Esophagus squamous epithelium (tissue), 5 donors: ENCODE measurements at regions not wholly inside any gene's neighbourhood (a gene's known extent, or its start where the extent isn't known, plus 50 kb on each side); places are given as distances from the start of the nearest gene placed in this dataset.

Experiments
- DNase-seq: peaks from one replicate; lab custom pipeline; 2025; lab: John Stamatoyannopoulos, UW
- H3K27ac ChIP-seq, 4 donors: fragments of 200-600 bp; sonication (generic); one replicate each; pipeline ENCODE4 v1.5.1; 2016 to 2019; ENCODE audit warnings: mild to moderate bottlenecking in 1 of 4
- H3K27me3 ChIP-seq, 4 donors: fragments of 200-600 bp; sonication (generic); 1 replicate in 3 of 4; 2 replicates in 1 of 4; pipeline versions ENCODE4 v1.5.1 to v1.6.0; 2017 to 2021; ENCODE audit warnings: antibody characterized with exemption in 1 of 4
- H3K36me3 ChIP-seq, 3 donors: fragments of 200-600 bp; sonication (generic); one replicate each; pipeline ENCODE4 v1.5.1; 2016 to 2019
- H3K4me1 ChIP-seq, 3 donors: fragments of 200-600 bp; sonication (generic); one replicate each; pipeline ENCODE4 v1.5.1; 2017 to 2019
- H3K4me3 ChIP-seq, 4 donors: fragments of 200-600 bp; sonication (generic); 1 replicate in 3 of 4; 2 replicates in 1 of 4; pipeline ENCODE4 v1.5.1; 2016 to 2019; ENCODE audit warnings: mild to moderate bottlenecking in 2 of 4, moderate library complexity in 1 of 4
- H3K9me3 ChIP-seq, 3 donors: fragments of 200-600 bp; sonication (generic); one replicate each; pipeline ENCODE4 v1.5.1; 2016 to 2019
- POLR2A ChIP-seq, 4 donors: fragments of 450-650 bp; IDR thresholded peaks; one replicate each; pipeline ENCODE4 v1.6.1; 2017; ENCODE audit warnings: antibody characterized with exemption in 4 of 4, mild to moderate bottlenecking in 4 of 4, moderate library complexity in 3 of 4
- WGBS, 2 donors: methylation state at CpG; one replicate each; pipeline ENCODE4 v1.1.5; 2018; 5-methylcytosine and 5-hydroxymethylcytosine counted together
- intact Hi-C: fragments of 100-400 bp; cut with DNase I; formaldehyde crosslinking; loops from one replicate; pipeline ENCODE4 v1.15.0; 2022
- TF ChIP-seq, protein P1 (sequence below), 6 experiments: fragments of 450-650 bp in 4 of 6; fragments of 200-600 bp in 2 of 6; sonication (generic) in 2 of 6; IDR thresholded peaks; one replicate each; pipeline ENCODE4 v1.5.1; 2016 to 2019; ENCODE audit warnings: antibody characterized with exemption in 6 of 6, mild to moderate bottlenecking in 4 of 6, moderate library complexity in 4 of 6
- donor health status: DM: yes; HTN: yes; CAD: no.

DNA sequence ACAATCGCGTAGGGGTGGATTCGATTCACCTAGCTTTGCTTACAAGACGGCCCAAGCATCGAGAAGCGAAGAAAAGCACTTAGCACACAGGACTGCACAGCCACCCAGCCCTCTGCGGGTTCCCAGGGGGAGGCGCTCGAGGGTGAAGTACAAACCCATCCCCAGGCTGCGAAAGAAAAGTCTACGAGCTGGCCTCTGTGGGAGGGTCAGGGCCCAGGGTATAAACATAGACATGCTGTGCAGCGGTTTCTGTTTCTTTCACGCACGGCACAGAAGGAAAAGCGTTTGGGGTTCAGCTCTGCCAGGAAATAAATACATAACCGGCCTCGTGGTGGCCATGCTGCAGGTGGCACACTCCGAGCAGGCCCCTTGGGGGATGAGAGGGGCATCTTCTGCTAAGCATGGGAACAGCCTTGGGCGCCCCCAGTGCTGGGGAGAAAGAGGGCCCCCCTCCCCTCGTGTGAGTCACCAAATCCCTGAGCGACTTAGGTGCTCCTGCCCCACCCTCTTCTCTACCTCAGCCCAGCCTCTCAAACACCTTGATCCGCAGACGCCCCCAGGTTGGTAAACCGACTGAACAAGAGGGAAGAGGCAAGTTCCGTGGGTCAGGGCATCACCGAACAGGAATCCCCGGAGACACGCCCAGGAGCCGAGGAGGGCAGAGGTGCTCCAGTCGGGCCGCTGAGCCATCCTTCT is 91.6 kb upstream of the RIPOR2 start:
- no peak for TF ChIP-seq POLR2A (IDR thresholded peaks at IDR 0.05)
- TF ChIP-seq, protein P1, sequence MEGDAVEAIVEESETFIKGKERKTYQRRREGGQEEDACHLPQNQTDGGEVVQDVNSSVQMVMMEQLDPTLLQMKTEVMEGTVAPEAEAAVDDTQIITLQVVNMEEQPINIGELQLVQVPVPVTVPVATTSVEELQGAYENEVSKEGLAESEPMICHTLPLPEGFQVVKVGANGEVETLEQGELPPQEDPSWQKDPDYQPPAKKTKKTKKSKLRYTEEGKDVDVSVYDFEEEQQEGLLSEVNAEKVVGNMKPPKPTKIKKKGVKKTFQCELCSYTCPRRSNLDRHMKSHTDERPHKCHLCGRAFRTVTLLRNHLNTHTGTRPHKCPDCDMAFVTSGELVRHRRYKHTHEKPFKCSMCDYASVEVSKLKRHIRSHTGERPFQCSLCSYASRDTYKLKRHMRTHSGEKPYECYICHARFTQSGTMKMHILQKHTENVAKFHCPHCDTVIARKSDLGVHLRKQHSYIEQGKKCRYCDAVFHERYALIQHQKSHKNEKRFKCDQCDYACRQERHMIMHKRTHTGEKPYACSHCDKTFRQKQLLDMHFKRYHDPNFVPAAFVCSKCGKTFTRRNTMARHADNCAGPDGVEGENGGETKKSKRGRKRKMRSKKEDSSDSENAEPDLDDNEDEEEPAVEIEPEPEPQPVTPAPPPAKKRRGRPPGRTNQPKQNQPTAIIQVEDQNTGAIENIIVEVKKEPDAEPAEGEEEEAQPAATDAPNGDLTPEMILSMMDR (IDR thresholded peaks at IDR 0.05): peak in 2 of 6 experiments; percentile 7 to 36
- Histone ChIP-seq H3K27ac (peak overlapping the region in 3 of 4 donors; percentile 38 to 65 (median 49)), H3K9me3 (no peaks in the 10 kb centered on the region), H3K4me1 (peaks cover 6 to 37% (median 6%) of the 10 kb centered on the region in 3 donors), H3K36me3 (no peaks in the 10 kb centered on the region), H3K27me3 (no peaks in the 10 kb centered on the region), H3K4me3 (peak overlapping the region in 1 of 4 donors; percentile 37)
- 61 to 65% methylated on average over 18 to 25 of the region's 31 CpGs for WGBS, 2 donors
- no peak for DNase-seq
- intact Hi-C loops: no loop called here

DNA sequence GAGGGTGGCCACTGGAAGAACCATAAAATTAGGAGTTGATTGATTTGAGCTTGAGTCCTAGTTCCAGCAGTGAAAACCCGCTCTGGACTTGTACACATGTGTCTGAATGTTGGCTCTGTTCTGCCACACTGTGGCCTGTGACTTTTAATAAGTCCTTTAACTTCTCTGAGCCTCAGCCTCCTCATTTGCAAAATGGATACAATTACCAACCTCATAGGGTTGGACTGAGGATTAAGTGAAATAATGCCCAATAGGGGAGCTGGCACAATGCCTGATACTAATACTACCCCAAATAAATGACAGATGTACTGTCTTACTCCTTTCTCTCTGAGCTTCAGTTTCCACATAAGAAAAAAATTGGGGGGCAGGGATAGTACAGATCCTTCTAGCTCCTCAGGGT is 92.6 kb upstream of the RIPOR2 start:
- WGBS, 2 donors: 57 to 100% methylated on average over 1 of the region's 1 CpG
- no peak for DNase-seq
- H3K4me3 ChIP-seq: no peak overlapping the region
- peaks cover 6 to 37% (median 6%) of the 10 kb centered on the region in 3 donors for H3K4me1 ChIP-seq
- H3K9me3 ChIP-seq: no peaks in the 10 kb centered on the region
- H3K27me3 ChIP-seq: no peaks in the 10 kb centered on the region
- H3K27ac ChIP-seq: no peak overlapping the region
- intact Hi-C loops: no loop called here
- no peaks in the 10 kb centered on the region for H3K36me3 ChIP-seq
- TF ChIP-seq, protein P1 (IDR thresholded peaks at IDR 0.05): no peak
- no peak for TF ChIP-seq POLR2A (IDR thresholded peaks at IDR 0.05)

DNA sequence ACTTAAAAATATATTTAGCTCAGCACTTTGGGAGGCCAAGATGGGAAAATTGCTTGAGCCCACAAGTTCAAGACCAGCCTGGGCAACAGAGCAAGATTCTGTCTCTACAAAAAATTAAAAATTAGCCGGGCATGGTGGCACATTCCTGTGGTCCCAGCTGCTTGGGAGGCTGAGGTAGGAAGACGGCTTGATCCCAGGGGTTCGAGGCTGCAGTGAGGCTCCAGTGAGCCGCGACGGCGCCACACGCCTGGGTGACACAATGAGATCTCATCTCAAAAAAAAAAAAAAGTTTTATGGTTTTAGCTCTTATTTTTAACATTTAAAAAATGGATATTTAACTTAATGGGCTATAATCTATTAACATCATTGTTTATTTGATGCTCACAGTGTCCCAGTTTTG is 97.2 kb upstream of the RIPOR2 start:
- TF ChIP-seq, protein P1 (IDR thresholded peaks at IDR 0.05): no peak
- TF ChIP-seq POLR2A (IDR thresholded peaks at IDR 0.05): no peak
- Histone ChIP-seq H3K27me3 (no peaks in the 10 kb centered on the region), H3K9me3 (no peaks in the 10 kb centered on the region), H3K36me3 (no peaks in the 10 kb centered on the region), H3K4me3 (no peak overlapping the region), H3K4me1 (peaks cover 0 to 20% (median 1%) of the 10 kb centered on the region in 3 donors), H3K27ac (no peak overlapping the region)
- intact Hi-C loops: no loop called here
- 92 to 95% methylated on average over 8 of the region's 8 CpGs for WGBS, 2 donors
- DNase-seq: no peak

DNA sequence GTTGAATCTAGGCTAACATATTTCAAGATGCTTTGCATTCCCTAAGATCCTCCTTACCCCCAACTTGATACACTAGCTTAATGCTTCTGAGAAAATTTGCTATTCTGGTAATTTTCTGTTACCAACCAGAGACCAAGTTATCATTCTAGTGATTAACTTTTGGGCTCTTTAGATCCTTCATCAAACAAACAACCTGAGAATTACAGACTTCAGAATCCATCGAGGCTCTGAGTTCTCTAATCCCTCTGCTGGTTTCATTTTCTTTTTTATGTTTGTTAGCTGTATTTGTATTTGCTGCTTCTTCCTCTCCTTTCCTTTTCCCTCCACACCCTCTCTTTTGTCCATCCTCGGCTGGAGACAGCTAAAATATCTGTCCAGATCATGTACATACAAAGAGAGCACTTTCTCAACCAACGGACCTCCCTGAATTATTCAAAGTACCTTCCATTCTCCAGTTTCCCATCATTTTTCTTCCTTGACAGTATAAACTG is 98.7 kb upstream of the RIPOR2 start:
- no peak for DNase-seq
- Histone ChIP-seq H3K9me3 (no peaks in the 10 kb centered on the region), H3K4me3 (peak overlapping the region in 3 of 4 donors; percentile 13 to 47 (median 17)), H3K4me1 (peaks cover 0 to 18% (median 0%) of the 10 kb centered on the region in 3 donors), H3K27ac (peak overlapping the region in 2 of 4 donors; percentile 12 to 43), H3K27me3 (no peaks in the 10 kb centered on the region), H3K36me3 (no peaks in the 10 kb centered on the region)
- TF ChIP-seq, protein P1 (IDR thresholded peaks at IDR 0.05): no peak
- no peak for TF ChIP-seq POLR2A (IDR thresholded peaks at IDR 0.05)
- 5 to 11% methylated on average over 3 of the region's 3 CpGs for WGBS, 2 donors
- intact Hi-C loops: no loop called here

DNA sequence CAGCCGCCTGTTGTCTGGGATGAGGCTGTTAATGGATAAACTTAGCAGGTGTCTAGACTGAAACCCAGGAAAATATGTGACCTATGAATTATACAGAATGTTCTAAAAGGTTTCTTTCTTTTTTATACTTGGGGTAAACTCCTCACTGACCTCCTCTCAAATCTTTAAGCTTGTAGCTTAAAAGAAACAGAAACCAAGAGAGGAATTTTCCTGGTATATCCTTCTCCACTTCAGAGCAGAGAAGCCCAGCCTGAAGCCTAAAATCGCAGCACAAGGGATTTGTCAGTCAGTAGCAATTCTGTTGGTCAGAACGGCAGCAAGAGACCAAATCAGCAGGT is 99.4 kb upstream of the RIPOR2 start:
- no peaks in the 10 kb centered on the region for H3K27me3 ChIP-seq
- H3K36me3 ChIP-seq: no peaks in the 10 kb centered on the region
- TF ChIP-seq, protein P1 (IDR thresholded peaks at IDR 0.05): no peak
- TF ChIP-seq POLR2A (IDR thresholded peaks at IDR 0.05): no peak
- peak overlapping the region in 2 of 4 donors; percentile 6 to 47 for H3K4me3 ChIP-seq
- no peak for DNase-seq
- peak overlapping the region in 3 of 4 donors; percentile 12 to 51 (median 43) for H3K27ac ChIP-seq
- 63 to 70% methylated on average over 3 of the region's 3 CpGs for WGBS, 2 donors
- H3K4me1 ChIP-seq: peaks cover 0 to 18% (median 0%) of the 10 kb centered on the region in 3 donors
- intact Hi-C loops: no loop called here
- H3K9me3 ChIP-seq: no peaks in the 10 kb centered on the region
